ENCODE measurements at regions not wholly inside any gene's neighbourhood (a gene's known extent, or its start where the extent isn't known, plus 50 kb on each side); places are given as distances from the start of the nearest gene placed in this dataset.
A peak's percentile ranks its signal among the peaks of the same experiment; 100 is the strongest.

DNA sequence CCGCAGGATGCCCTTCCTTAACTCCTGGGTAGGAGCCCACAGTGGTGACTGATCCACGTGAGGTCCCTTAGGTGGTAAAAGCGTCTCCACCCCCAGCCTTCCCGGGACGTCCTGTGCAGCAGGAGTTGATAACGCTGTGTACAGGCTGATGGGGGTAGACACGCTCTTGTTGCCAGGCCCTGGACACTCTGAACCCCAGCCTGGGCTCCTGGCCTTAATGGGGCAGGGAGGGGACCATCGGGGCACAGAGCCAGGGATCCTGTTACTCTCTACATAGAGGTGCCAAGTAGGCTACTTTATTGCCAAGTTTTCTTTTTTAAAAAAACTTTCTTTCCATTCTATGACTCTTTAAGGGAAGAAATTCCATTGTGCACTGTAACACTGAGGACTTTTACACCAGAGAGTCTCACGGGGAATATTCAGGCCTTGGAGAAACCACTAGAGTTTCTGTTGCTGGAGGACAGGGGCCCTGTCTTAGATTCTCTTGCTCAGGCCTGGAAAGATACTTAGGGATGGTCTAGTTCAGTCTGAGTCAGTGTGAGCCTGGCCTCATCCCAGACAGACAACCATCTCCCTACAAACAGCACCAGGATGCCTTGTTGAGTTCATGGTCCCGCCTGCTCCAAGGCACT lies 104.3 kb upstream of the RNU6-1 start:
- DNase-seq (no peak), FAIRE-seq (no peak)
- intact Hi-C loops (cut with DNase I) = no loop called here
- no peak overlapping the region for H3K9ac ChIP-seq (ENCODE audit: low read length in 3 of 3)
- TF ChIP-seq, protein P1, sequence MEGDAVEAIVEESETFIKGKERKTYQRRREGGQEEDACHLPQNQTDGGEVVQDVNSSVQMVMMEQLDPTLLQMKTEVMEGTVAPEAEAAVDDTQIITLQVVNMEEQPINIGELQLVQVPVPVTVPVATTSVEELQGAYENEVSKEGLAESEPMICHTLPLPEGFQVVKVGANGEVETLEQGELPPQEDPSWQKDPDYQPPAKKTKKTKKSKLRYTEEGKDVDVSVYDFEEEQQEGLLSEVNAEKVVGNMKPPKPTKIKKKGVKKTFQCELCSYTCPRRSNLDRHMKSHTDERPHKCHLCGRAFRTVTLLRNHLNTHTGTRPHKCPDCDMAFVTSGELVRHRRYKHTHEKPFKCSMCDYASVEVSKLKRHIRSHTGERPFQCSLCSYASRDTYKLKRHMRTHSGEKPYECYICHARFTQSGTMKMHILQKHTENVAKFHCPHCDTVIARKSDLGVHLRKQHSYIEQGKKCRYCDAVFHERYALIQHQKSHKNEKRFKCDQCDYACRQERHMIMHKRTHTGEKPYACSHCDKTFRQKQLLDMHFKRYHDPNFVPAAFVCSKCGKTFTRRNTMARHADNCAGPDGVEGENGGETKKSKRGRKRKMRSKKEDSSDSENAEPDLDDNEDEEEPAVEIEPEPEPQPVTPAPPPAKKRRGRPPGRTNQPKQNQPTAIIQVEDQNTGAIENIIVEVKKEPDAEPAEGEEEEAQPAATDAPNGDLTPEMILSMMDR (IDR thresholded peaks at IDR 0.05; ENCODE audit: borderline replicate concordance, extremely low read depth, insufficient read depth) = no peak
- H3K27me3 ChIP-seq (ENCODE audit: control insufficient read depth, insufficient read depth, low read length) = no peaks in the 10 kb centered on the region
- no peaks in the 10 kb centered on the region for H3K36me3 ChIP-seq (ENCODE audit: control insufficient read depth in 2 of 3, insufficient read depth in 3 of 3, low read length in 3 of 3)
- H3K4me3 ChIP-seq (ENCODE audit: low read length in 3 of 3) = no peak overlapping the region
- H3K27ac ChIP-seq (ENCODE audit: low read depth in 2 of 2, low read length in 2 of 2) = no peak overlapping the region
- no peaks in the 10 kb centered on the region for H3K9me3 ChIP-seq (ENCODE audit: control insufficient read depth in 2 of 3, insufficient read depth in 1 of 3, low read length in 3 of 3)
- H3K4me1 ChIP-seq (ENCODE audit: control insufficient read depth in 2 of 3, insufficient read depth in 2 of 3, low read depth in 1 of 3, low read length in 3 of 3) = no peaks in the 10 kb centered on the region

DNA sequence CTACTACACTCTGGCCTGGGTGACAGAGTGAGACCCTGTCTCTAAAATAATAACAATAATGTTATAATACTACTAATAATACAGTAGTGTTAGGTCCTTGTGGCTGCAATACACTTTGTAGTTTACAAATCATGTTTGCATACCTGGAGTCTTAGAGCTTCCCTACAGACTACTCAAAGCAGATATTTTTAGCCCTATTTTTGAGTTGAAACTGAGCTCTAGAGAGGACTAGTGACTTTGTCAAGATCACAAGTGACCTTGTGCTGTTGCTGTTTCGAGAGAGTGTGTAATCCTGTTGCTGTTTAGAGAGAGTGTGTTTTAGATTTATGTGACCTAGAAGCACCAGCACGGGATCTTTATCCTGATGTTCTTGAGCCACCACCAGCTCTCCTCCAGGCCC lies 105.3 kb upstream of the RNU6-1 start:
- DNase-seq = no peak
- no peak for FAIRE-seq
- H3K27me3 ChIP-seq (ENCODE audit: control insufficient read depth, insufficient read depth, low read length) = no peaks in the 10 kb centered on the region
- H3K4me1 ChIP-seq (ENCODE audit: control insufficient read depth in 2 of 3, insufficient read depth in 2 of 3, low read depth in 1 of 3, low read length in 3 of 3) = no peaks in the 10 kb centered on the region
- no peak overlapping the region for H3K27ac ChIP-seq (ENCODE audit: low read depth in 2 of 2, low read length in 2 of 2)
- H3K9me3 ChIP-seq (ENCODE audit: control insufficient read depth in 2 of 3, insufficient read depth in 1 of 3, low read length in 3 of 3) = no peaks in the 10 kb centered on the region
- TF ChIP-seq, protein P1 (IDR thresholded peaks at IDR 0.05; ENCODE audit: borderline replicate concordance, extremely low read depth, insufficient read depth) = no peak
- intact Hi-C loops (cut with DNase I) = no loop called here
- H3K9ac ChIP-seq (ENCODE audit: low read length in 3 of 3) = no peak overlapping the region
- no peak overlapping the region for H3K4me3 ChIP-seq (ENCODE audit: low read length in 3 of 3)
- H3K36me3 ChIP-seq (ENCODE audit: control insufficient read depth in 2 of 3, insufficient read depth in 3 of 3, low read length in 3 of 3) = no peaks in the 10 kb centered on the region

DNA sequence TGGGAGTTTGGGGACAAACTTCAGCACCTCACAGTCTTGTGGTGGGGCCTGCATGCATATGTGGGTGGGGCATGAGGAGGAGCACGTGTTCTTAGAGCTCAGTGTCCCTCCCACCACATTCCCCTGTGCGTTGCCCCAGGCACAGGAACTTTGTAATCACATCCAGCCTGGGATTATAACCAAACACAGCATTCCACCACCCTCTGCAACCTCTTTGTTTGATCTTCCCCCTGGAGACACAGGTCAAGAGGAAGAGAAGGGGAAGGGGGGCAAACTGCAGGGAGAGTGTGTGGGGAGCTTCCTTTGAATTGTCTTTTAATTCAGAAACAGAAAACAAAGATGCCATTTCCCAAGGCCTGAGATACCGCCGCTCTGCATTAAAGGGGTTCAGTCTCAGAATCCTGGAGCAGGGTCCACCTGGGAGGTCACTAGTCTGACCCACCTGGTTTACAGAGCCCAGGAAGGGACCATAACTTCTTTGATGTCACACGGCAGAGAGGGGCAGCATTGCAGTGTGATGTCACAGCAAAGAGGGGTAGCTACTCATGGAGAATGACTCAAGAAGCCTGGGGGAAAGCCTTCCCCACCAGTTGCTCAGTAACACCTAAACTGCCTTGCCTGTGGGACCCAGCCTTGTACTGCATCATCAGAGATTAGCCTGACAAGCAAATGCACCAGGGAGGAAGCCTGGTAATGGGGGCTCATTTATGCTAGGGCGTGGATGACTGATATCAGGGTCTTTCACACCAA lies 106.3 kb upstream of the RNU6-1 start:
- H3K27ac ChIP-seq (ENCODE audit: low read depth in 2 of 2, low read length in 2 of 2) = no peak overlapping the region
- H3K9ac ChIP-seq (ENCODE audit: low read length in 3 of 3) = no peak overlapping the region
- FAIRE-seq = no peak

More for the DNA sequence above, 106.3 kb upstream of the RNU6-1 start:
- DNase-seq = peak in 4 of 5 donors; percentile 82 to 90 (median 87)
- TF ChIP-seq, protein P1 (IDR thresholded peaks at IDR 0.05; ENCODE audit: borderline replicate concordance, extremely low read depth, insufficient read depth) = no peak
- H3K9me3 ChIP-seq (ENCODE audit: control insufficient read depth in 2 of 3, insufficient read depth in 1 of 3, low read length in 3 of 3) = no peaks in the 10 kb centered on the region
- no peak overlapping the region for H3K4me3 ChIP-seq (ENCODE audit: low read length in 3 of 3)
- H3K36me3 ChIP-seq (ENCODE audit: control insufficient read depth in 2 of 3, insufficient read depth in 3 of 3, low read length in 3 of 3) = no peaks in the 10 kb centered on the region
- intact Hi-C loops (cut with DNase I) = no loop called here
- no peaks in the 10 kb centered on the region for H3K4me1 ChIP-seq (ENCODE audit: control insufficient read depth in 2 of 3, insufficient read depth in 2 of 3, low read depth in 1 of 3, low read length in 3 of 3)
- no peaks in the 10 kb centered on the region for H3K27me3 ChIP-seq (ENCODE audit: control insufficient read depth, insufficient read depth, low read length)
